ENCODE measurements at regions not wholly inside any gene's neighbourhood (a gene's known extent, or its start where the extent isn't known, plus 50 kb on each side); places are given as distances from the start of the nearest gene placed in this dataset.
"Not testable (repeated sequence)": the region's sequence is repeated elsewhere in the genome, so short reads cannot be mapped to it uniquely, and the experiment has no call there.

- no peak for DNase-seq
Measured at GRCh38 chr5:166625210-166625865, 1666.1 kb upstream of the WWC1 start.

GRCh38 chr5:166637295-166637694 lies 1654.2 kb upstream of the WWC1 start:
- DNase-seq: no peak

GRCh38 chr5:166639151-166639550 lies 1652.3 kb upstream of the WWC1 start:
- DNase-seq: no peak

- DNase-seq: not testable (repeated sequence)
Measured at GRCh38 chr5:166640136-166640535, 1651.3 kb upstream of the WWC1 start.

- DNase-seq: no peak
Measured at GRCh38 chr5:166648736-166649135, 1642.7 kb upstream of the WWC1 start.

GRCh38 chr5:166649676-166650075 lies 1641.8 kb upstream of the WWC1 start:
- DNase-seq: no peak

GRCh38 chr5:166651234-166651633 lies 1640.2 kb upstream of the WWC1 start:
- DNase-seq: no peak

GRCh38 chr5:166671811-166672210 lies 1619.6 kb upstream of the WWC1 start:
- DNase-seq: no peak

GRCh38 chr5:166672431-166672830 lies 1619.0 kb upstream of the WWC1 start:
- DNase-seq: no peak

- DNase-seq: no peak
Measured at GRCh38 chr5:166677891-166678290, 1613.6 kb upstream of the WWC1 start.

- no peak for DNase-seq
Measured at GRCh38 chr5:166679331-166679730, 1612.1 kb upstream of the WWC1 start.

- DNase-seq: no peak
Measured at GRCh38 chr5:166695326-166695725, 1596.1 kb upstream of the WWC1 start.

GRCh38 chr5:166708291-166708690 lies 1583.2 kb upstream of the WWC1 start:
- DNase-seq: no peak

- DNase-seq: no peak
Measured at GRCh38 chr5:166709691-166710090, 1581.8 kb upstream of the WWC1 start.

- DNase-seq: no peak
Measured at GRCh38 chr5:166710271-166710670, 1581.2 kb upstream of the WWC1 start.

GRCh38 chr5:166712447-166713185 lies 1578.8 kb upstream of the WWC1 start:
- DNase-seq: no peak

GRCh38 chr5:166713295-166713694 lies 1578.2 kb upstream of the WWC1 start:
- DNase-seq: no peak

- no peak for DNase-seq
Measured at GRCh38 chr5:166716856-166717492, 1574.5 kb upstream of the WWC1 start.

- no peak for DNase-seq
Measured at GRCh38 chr5:166719991-166720390, 1571.5 kb upstream of the WWC1 start.

GRCh38 chr5:166722939-166723338 lies 1568.5 kb upstream of the WWC1 start:
- DNase-seq: no peak

- DNase-seq: no peak
Measured at GRCh38 chr5:166724284-166724683, 1567.2 kb upstream of the WWC1 start.

GRCh38 chr5:166725593-166725992 lies 1565.9 kb upstream of the WWC1 start:
- no peak for DNase-seq

- no peak for DNase-seq
Measured at GRCh38 chr5:166726406-166726805, 1565.0 kb upstream of the WWC1 start.

GRCh38 chr5:166742951-166743350 lies 1548.5 kb upstream of the WWC1 start:
- not testable (repeated sequence) for DNase-seq

Data from DMS 273 treated with DMSO at 0.1 percent for 48 hours (cell line).